GM10266 (cell line): ENCODE measurements at regions not wholly inside any gene's neighbourhood (a gene's known extent, or its start where the extent isn't known, plus 50 kb on each side); places are given as distances from the start of the nearest gene placed in this dataset.

Source experiments
- DNase-seq: peaks from one replicate; pipeline ENCODE4 v3.0.0; 2012; ENCODE audit errors: extremely low spot score
- CTCF ChIP-seq: IDR thresholded peaks from 2 replicates; pipeline ENCODE4 v1.5.1; 2012; ENCODE audit warnings: mild to moderate bottlenecking, low read depth; ENCODE audit not compliant: control insufficient read depth, insufficient read depth; ENCODE audit errors: missing control alignments

- no peak for TF ChIP-seq CTCF
- DNase-seq: no peak
These were observed 210.0 kb downstream of the QDPR start for GRCh38 chr4:17301869-17302268.

GRCh38 chr4:17301266-17301665 is 210.6 kb downstream of the QDPR start:
- DNase-seq: no peak
- TF ChIP-seq CTCF: no peak

- TF ChIP-seq CTCF: no peak
- no peak for DNase-seq
These were observed 214.7 kb downstream of the QDPR start for GRCh38 chr4:17296921-17297890.

GRCh38 chr4:17293901-17294300 is 218.0 kb downstream of the QDPR start:
- no peak for TF ChIP-seq CTCF
- DNase-seq: no peak

- DNase-seq: no peak
- no peak for TF ChIP-seq CTCF
These were observed 223.7 kb downstream of the QDPR start for GRCh38 chr4:17288151-17288550.

- no peak for DNase-seq
- no peak for TF ChIP-seq CTCF
These were observed 225.0 kb downstream of the QDPR start for GRCh38 chr4:17286752-17287460.

GRCh38 chr4:17285747-17286146 is 226.1 kb downstream of the QDPR start:
- no peak for TF ChIP-seq CTCF
- no peak for DNase-seq
